SU-DHL-6 (cell line): ENCODE measurements at regions not wholly inside any gene's neighbourhood (a gene's known extent, or its start where the extent isn't known, plus 50 kb on each side); places are given as distances from the start of the nearest gene placed in this dataset.

ENCODE experiments used
- H2AFZ ChIP-seq: fragments of 200-600 bp; sonication (generic); 2 replicates; pipeline ENCODE4 v1.6.1; 2014; ENCODE audit warnings: low read depth, mild to moderate bottlenecking, moderate library complexity, mixed read lengths, antibody characterized with exemption, low read length; ENCODE audit not compliant: severe bottlenecking
- H3F3A ChIP-seq: fragments of 200-600 bp; shearing (Covaris generic); 2 replicates; pipeline ENCODE4 v1.6.0; 2016; ENCODE audit warnings: antibody characterized with exemption, mild to moderate bottlenecking; ENCODE audit not compliant: insufficient read depth
- H3K27ac ChIP-seq: fragments of 200-600 bp; sonication (generic); 2 replicates; pipeline ENCODE4 v1.5.1; 2016; ENCODE audit warnings: low read depth, mild to moderate bottlenecking, low read length, moderate library complexity, mixed read lengths
- H3K27me3 ChIP-seq: fragments of 200-600 bp; sonication (generic), shearing (Covaris generic); 2 replicates; pipeline ENCODE4 v1.6.0; 2014; ENCODE audit warnings: mild to moderate bottlenecking, low read length
- H3K36me3 ChIP-seq: fragments of 200-600 bp; sonication (generic); 2 replicates; pipeline ENCODE4 v1.6.1; 2014; ENCODE audit warnings: mild to moderate bottlenecking, low read length, mixed read lengths
- H3K4me2 ChIP-seq: fragments of 300-600, 200-600 bp; shearing (Covaris generic), sonication (generic); 2 replicates; pipeline ENCODE4 v1.6.0; 2014; ENCODE audit warnings: low read length, low read depth, mild to moderate bottlenecking; ENCODE audit not compliant: poor library complexity, severe bottlenecking
- H3K4me3 ChIP-seq: fragments of 200-600 bp; sonication (generic); 2 replicates; pipeline ENCODE4 v1.5.1; 2014; ENCODE audit warnings: antibody characterized with exemption, low read length, mild to moderate bottlenecking, mixed read lengths; ENCODE audit not compliant: insufficient read depth, poor library complexity, severe bottlenecking
- H3K79me2 ChIP-seq: fragments of 200-600 bp; sonication (generic); 2 replicates; pipeline ENCODE4 v1.6.1; 2014; ENCODE audit warnings: mild to moderate bottlenecking, low read length, moderate library complexity; ENCODE audit not compliant: insufficient read depth
- H3K9ac ChIP-seq: fragments of 200-600 bp; sonication (generic); 2 replicates; pipeline ENCODE4 v1.7.0; 2014; ENCODE audit warnings: mild to moderate bottlenecking, low read length
- H3K9me2 ChIP-seq: fragments of 200-600 bp; sonication (generic); replicated peaks from 2 replicates; pipeline ENCODE4 v1.6.1; 2014; ENCODE audit warnings: low read length; ENCODE audit not compliant: insufficient read depth
- H3K9me3 ChIP-seq: fragments of 200-600 bp; sonication (generic); 2 replicates; pipeline ENCODE4 v1.6.1; 2014; ENCODE audit warnings: low read length, mixed read lengths; ENCODE audit not compliant: insufficient read depth
- H4K20me1 ChIP-seq: fragments of 200-600 bp; sonication (generic); 2 replicates; pipeline ENCODE4 v1.6.1; 2014; ENCODE audit warnings: low read depth, mild to moderate bottlenecking, antibody characterized with exemption, low read length, moderate library complexity, mixed read lengths
- EZH2phosphoT487 ChIP-seq: fragments of 200-600 bp; sonication (generic), shearing (Covaris generic); conservative IDR thresholded peaks from 2 replicates; pipeline ENCODE4 v1.6.1; 2018; ENCODE audit warnings: mild to moderate bottlenecking, antibody characterized with exemption, low read length, moderate library complexity, mixed read lengths
- TF ChIP-seq, protein P1 (sequence below): fragments of 200-600 bp; sonication (generic); IDR thresholded peaks from one replicate; pipeline ENCODE4 v1.5.1; 2017; ENCODE audit warnings: antibody characterized with exemption, mild to moderate bottlenecking, low read length, moderate library complexity; ENCODE audit not compliant: insufficient read depth, poor library complexity, severe bottlenecking

DNA sequence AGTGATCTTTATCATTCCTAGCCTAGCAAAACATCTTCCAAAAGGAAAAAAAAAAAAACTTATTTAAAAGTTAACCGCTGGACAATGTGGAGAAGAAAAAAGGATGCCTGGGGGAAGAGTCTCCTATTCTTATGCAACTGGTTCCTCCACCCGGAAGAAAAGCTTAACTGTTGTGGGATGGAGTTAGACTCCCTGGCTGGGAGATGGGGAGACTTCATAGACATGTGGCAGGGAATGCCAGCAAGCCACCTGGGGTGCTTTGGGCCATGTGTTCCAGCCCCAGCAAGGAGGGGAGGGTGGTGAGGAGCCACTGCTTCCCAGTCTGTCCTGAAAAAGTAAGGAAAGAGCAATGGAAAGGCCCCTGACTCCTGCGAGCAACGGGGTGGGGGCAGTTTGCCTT lies 119.4 kb upstream of the SPIN4 start:
- Histone ChIP-seq H3F3A (no peaks in the 10 kb centered on the region), H3K4me3 (no peak overlapping the region), H4K20me1 (no peaks in the 10 kb centered on the region), H2AFZ (no peak overlapping the region), H3K79me2 (no peaks in the 10 kb centered on the region), H3K27ac (no peak overlapping the region), H3K9me2 (no peaks in the 10 kb centered on the region), H3K9me3 (no peaks in the 10 kb centered on the region), H3K4me2 (no peak overlapping the region), H3K27me3 (no peaks in the 10 kb centered on the region), H3K36me3 (no peaks in the 10 kb centered on the region), H3K9ac (no peak overlapping the region)
- TF ChIP-seq EZH2phosphoT487: no peak
- TF ChIP-seq, protein P1, sequence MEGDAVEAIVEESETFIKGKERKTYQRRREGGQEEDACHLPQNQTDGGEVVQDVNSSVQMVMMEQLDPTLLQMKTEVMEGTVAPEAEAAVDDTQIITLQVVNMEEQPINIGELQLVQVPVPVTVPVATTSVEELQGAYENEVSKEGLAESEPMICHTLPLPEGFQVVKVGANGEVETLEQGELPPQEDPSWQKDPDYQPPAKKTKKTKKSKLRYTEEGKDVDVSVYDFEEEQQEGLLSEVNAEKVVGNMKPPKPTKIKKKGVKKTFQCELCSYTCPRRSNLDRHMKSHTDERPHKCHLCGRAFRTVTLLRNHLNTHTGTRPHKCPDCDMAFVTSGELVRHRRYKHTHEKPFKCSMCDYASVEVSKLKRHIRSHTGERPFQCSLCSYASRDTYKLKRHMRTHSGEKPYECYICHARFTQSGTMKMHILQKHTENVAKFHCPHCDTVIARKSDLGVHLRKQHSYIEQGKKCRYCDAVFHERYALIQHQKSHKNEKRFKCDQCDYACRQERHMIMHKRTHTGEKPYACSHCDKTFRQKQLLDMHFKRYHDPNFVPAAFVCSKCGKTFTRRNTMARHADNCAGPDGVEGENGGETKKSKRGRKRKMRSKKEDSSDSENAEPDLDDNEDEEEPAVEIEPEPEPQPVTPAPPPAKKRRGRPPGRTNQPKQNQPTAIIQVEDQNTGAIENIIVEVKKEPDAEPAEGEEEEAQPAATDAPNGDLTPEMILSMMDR: no peak

DNA sequence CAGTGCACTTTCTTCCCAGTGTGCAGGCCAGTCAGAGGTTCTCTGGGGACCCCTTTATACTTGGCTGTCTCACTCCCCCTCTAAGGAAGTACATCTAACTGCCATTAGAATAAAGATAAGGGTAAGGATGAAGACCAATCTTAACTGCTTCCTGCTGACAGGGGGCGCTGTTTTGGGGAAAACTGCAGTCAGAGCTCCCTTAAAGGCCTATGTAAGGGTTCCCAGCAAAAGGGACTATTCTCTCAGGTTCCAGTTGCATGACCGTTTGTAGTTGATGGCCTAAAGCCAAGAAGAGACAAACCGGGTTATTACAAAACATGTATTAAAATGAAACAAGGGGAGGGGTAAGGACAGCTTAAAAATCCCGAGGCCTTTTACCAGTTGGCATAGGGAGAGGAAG lies 115.6 kb upstream of the SPIN4 start:
- Histone ChIP-seq H3K9ac (no peak overlapping the region), H3K27ac (no peak overlapping the region), H3K9me3 (no peaks in the 10 kb centered on the region), H4K20me1 (no peaks in the 10 kb centered on the region), H3K27me3 (no peaks in the 10 kb centered on the region), H2AFZ (no peak overlapping the region), H3K36me3 (no peaks in the 10 kb centered on the region), H3F3A (no peaks in the 10 kb centered on the region), H3K9me2 (no peaks in the 10 kb centered on the region), H3K4me3 (no peak overlapping the region), H3K4me2 (no peak overlapping the region), H3K79me2 (no peaks in the 10 kb centered on the region)
- TF ChIP-seq, protein P1: no peak
- no peak for TF ChIP-seq EZH2phosphoT487

DNA sequence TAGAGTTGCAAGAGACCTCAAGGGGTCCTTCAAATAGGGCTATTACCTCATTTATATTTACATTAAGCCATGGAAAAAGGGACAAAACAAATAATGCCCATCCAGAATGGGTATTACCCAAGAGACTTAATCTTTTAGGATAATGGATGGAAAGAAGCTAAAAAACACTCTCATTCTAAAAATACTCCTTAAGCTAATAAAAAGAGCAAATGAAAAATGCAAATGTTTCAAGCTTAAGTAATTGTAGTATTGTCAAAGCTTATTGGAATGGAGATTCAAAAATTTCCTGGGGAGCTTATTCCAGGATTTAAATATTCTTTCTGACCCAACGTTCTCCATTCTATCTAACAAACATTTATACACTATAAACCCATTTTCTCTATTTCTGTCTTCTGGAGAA lies 107.8 kb upstream of the SPIN4 start:
- H3K4me2 ChIP-seq: no peak overlapping the region
- H3K9me3 ChIP-seq: no peaks in the 10 kb centered on the region
- no peaks in the 10 kb centered on the region for H4K20me1 ChIP-seq
- no peaks in the 10 kb centered on the region for H3F3A ChIP-seq
- H3K79me2 ChIP-seq: no peaks in the 10 kb centered on the region
- H3K9me2 ChIP-seq: no peaks in the 10 kb centered on the region
- H3K27ac ChIP-seq: no peak overlapping the region
- no peak overlapping the region for H3K9ac ChIP-seq
- H3K27me3 ChIP-seq: no peaks in the 10 kb centered on the region
- H3K36me3 ChIP-seq: no peaks in the 10 kb centered on the region
- no peak overlapping the region for H2AFZ ChIP-seq
- TF ChIP-seq, protein P1: no peak
- TF ChIP-seq EZH2phosphoT487: no peak
- H3K4me3 ChIP-seq: no peak overlapping the region

DNA sequence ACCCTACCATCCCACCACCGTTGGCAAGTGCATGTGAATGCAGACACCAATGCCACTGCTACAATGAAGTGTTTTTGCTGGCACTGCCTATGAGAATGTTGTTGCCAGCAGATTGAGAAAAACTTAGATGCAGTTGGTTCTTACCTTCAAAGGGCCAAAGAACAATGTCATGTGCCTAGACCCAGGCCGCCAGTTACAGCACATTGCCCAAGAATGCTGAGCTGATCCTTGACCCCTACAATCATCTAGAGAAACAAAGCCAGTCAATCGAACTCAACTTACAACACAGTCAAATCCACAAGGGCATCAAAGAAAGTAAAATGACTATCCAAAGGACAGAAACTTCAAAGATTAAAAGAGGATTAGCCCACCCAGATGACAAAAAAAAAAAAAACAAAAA lies 102.4 kb upstream of the SPIN4 start:
- H3K27ac ChIP-seq: no peak overlapping the region
- no peak overlapping the region for H2AFZ ChIP-seq
- H3K79me2 ChIP-seq: no peaks in the 10 kb centered on the region
- H3K9me2 ChIP-seq: no peaks in the 10 kb centered on the region
- H3K9ac ChIP-seq: no peak overlapping the region
- H3F3A ChIP-seq: no peaks in the 10 kb centered on the region
- no peaks in the 10 kb centered on the region for H3K9me3 ChIP-seq
- H3K4me2 ChIP-seq: no peak overlapping the region
- H3K4me3 ChIP-seq: no peak overlapping the region
- no peaks in the 10 kb centered on the region for H3K36me3 ChIP-seq
- no peaks in the 10 kb centered on the region for H3K27me3 ChIP-seq
- TF ChIP-seq EZH2phosphoT487: no peak
- TF ChIP-seq, protein P1: no peak
- no peaks in the 10 kb centered on the region for H4K20me1 ChIP-seq
